ENCODE measurements at regions not wholly inside any gene's neighbourhood (a gene's known extent, or its start where the extent isn't known, plus 50 kb on each side); places are given as distances from the start of the nearest gene placed in this dataset.

GRCh38 chr5:97600486-97600885, 417.4 kb upstream of the RIOK2 start:
- Histone ChIP-seq H2AK5ac (ENCODE audit: low read depth, low read length) (no peak overlapping the region), H3K36me3 (ENCODE audit: control insufficient read depth in 2 of 4, insufficient read depth in 4 of 4, low read length in 3 of 4) (no peaks in the 10 kb centered on the region), H2BK5ac (ENCODE audit: low read depth, low read length) (no peak overlapping the region), H3K18ac (ENCODE audit: extremely low read depth, low read length) (no peak overlapping the region), H2BK12ac (ENCODE audit: low read depth, low read length) (no peak overlapping the region), H3K23me2 (ENCODE audit: low read depth, low read length) (no peaks in the 10 kb centered on the region), H3K9me3 (ENCODE audit: insufficient read depth in 2 of 2, low read depth in 1 of 2, low read length in 1 of 2) (peaks cover 8% of the 10 kb centered on the region in 2 experiments; a peak in 3 of 4 replicates), H3K14ac (ENCODE audit: insufficient read length) (no peak overlapping the region), H3K4ac (replicated peaks; ENCODE audit: insufficient read length, low read depth, low read length) (no peak overlapping the region), H3K4me1 (replicated peaks in 1 of 4; ENCODE audit: control insufficient read depth in 3 of 4, insufficient read depth in 4 of 4, low read length in 3 of 4) (no peaks in the 10 kb centered on the region), H3K27me3 (replicated peaks in 1 of 4; ENCODE audit: control insufficient read depth in 3 of 4, extremely low read depth in 1 of 4, insufficient read depth in 3 of 4, low read length in 3 of 4) (no peaks in the 10 kb centered on the region), H3K9ac (replicated peaks in 1 of 4; ENCODE audit: extremely low read depth in 1 of 4, low read depth in 3 of 4, low read length in 3 of 4) (no peak overlapping the region), H4K91ac (replicated peaks; ENCODE audit: insufficient read length, low read length) (no peak overlapping the region), H2BK20ac (ENCODE audit: low read length) (no peak overlapping the region), H3K27ac (ENCODE audit: low read depth, low read length) (no peak overlapping the region), H4K20me1 (replicated peaks in 1 of 2; ENCODE audit: control insufficient read depth in 1 of 2, insufficient read depth in 2 of 2, low read length in 2 of 2) (no peaks in the 10 kb centered on the region), H3K79me1 (ENCODE audit: low read depth, low read length) (no peaks in the 10 kb centered on the region), H3K23ac (ENCODE audit: insufficient read length) (no peak overlapping the region), H2BK120ac (replicated peaks; ENCODE audit: low read depth, low read length) (no peak overlapping the region), H3K79me2 (ENCODE audit: control insufficient read depth in 1 of 2, insufficient read depth in 2 of 2, low read length in 2 of 2) (no peaks in the 10 kb centered on the region), H3K4me3 (ENCODE audit: extremely low read depth in 1 of 4, insufficient read depth in 2 of 4, low read depth in 3 of 4, low read length in 4 of 4) (no peak overlapping the region), H4K8ac (ENCODE audit: extremely low read depth, insufficient read depth, low read length) (no peak overlapping the region), H3K4me2 (ENCODE audit: insufficient read depth in 1 of 2, low read depth in 2 of 2, low read length in 2 of 2) (no peak overlapping the region), H4K5ac (ENCODE audit: insufficient read length, low read depth, low read length) (no peak overlapping the region), H3K56ac (replicated peaks; ENCODE audit: insufficient read length, low read depth, low read length) (no peak overlapping the region), H2AFZ (ENCODE audit: low read length) (no peak overlapping the region), H2BK15ac (ENCODE audit: low read length) (no peak overlapping the region)
- ChIA-PET POLR2A (ENCODE audit: partially characterized antibody) (no interaction called here), CTCF (ENCODE audit: partially characterized antibody) (interaction anchor here (0.6 to 1.0 kb wide), 3 partner anchors 60 to 172 kb away, joined by 3 to 4 read pairs (median 3); no protein-coding TSS in a partner anchor)
- DNase-seq (ENCODE audit: low read depth in 1 of 2, low spot score in 2 of 2) = no peak
- FAIRE-seq = no peak
- TF ChIP-seq RFX5 (IDR thresholded peaks at IDR 0.05; ENCODE audit: borderline replicate concordance, low read depth, low read length) (no peak), SRF (IDR thresholded peaks at IDR 0.05; ENCODE audit: low read depth, low read length) (no peak), HDAC6 (IDR thresholded peaks at IDR 0.05; ENCODE audit: low read depth, low read length) (no peak), USF2 (IDR thresholded peaks at IDR 0.05; ENCODE audit: low read length) (no peak), BACH1 (IDR thresholded peaks at IDR 0.05; ENCODE audit: low read length) (no peak)

Measured in H1 (cell line).